Trophoblast cell (in vitro differentiated cells and primary cell): ENCODE measurements at regions not wholly inside any gene's neighbourhood (a gene's known extent, or its start where the extent isn't known, plus 50 kb on each side); places are given as distances from the start of the nearest gene placed in this dataset.
A peak's percentile ranks its signal among the peaks of the same experiment; 100 is the strongest.

Experiments
- DNase-seq, 2 donors: peaks; one replicate each; pipeline ENCODE4 v3.0.0-alpha.2; 2016
- H2AFZ ChIP-seq: 2 replicates; pipeline ENCODE4 v1.6.1; 2013; ENCODE audit warnings: low read length, moderate library complexity, mild to moderate bottlenecking; ENCODE audit not compliant: insufficient read depth, poor library complexity
- H2AK5ac ChIP-seq: 2 replicates; pipeline ENCODE4 v1.6.1; 2013; ENCODE audit warnings: mild to moderate bottlenecking, low read length
- H2BK120ac ChIP-seq: 2 replicates; pipeline ENCODE4 v1.6.1; 2013; ENCODE audit warnings: low read length, mild to moderate bottlenecking, moderate library complexity; ENCODE audit not compliant: insufficient read depth, poor library complexity
- H2BK12ac ChIP-seq: 2 replicates; pipeline ENCODE4 v1.6.1; 2013; ENCODE audit warnings: mild to moderate bottlenecking, low read length, moderate library complexity
- H2BK5ac ChIP-seq: 2 replicates; pipeline ENCODE4 v1.6.1; 2013; ENCODE audit warnings: low read length, low read depth, moderate library complexity, mild to moderate bottlenecking; ENCODE audit not compliant: poor library complexity
- H3K14ac ChIP-seq: 2 replicates; pipeline ENCODE4 v1.6.1; 2013; ENCODE audit warnings: mild to moderate bottlenecking, low read length
- H3K18ac ChIP-seq: 2 replicates; pipeline ENCODE4 v1.6.1; 2013; ENCODE audit warnings: mild to moderate bottlenecking, low read length
- H3K23ac ChIP-seq: 2 replicates; pipeline ENCODE4 v1.6.1; 2013; ENCODE audit warnings: low read length
- H3K27ac ChIP-seq: 2 replicates; pipeline ENCODE4 v1.5.1; 2013; ENCODE audit warnings: low read depth, mild to moderate bottlenecking, inconsistent platforms, low read length, moderate library complexity
- H3K27me3 ChIP-seq: 2 replicates; pipeline ENCODE4 v1.6.1; 2013; ENCODE audit warnings: inconsistent platforms, mild to moderate bottlenecking, low read length, moderate library complexity; ENCODE audit not compliant: insufficient read depth
- H3K36me3 ChIP-seq, 2 experiments: 1 replicate in 1 of 2; 2 replicates in 1 of 2; pipeline ENCODE4 v1.6.1; 2013; ENCODE audit warnings: low read length in 2 of 2, mild to moderate bottlenecking in 2 of 2, moderate library complexity in 1 of 2; ENCODE audit not compliant: insufficient read depth in 2 of 2, control insufficient read depth in 1 of 2
- H3K4ac ChIP-seq: 2 replicates; pipeline ENCODE4 v1.6.1; 2013; ENCODE audit warnings: low read depth, mild to moderate bottlenecking, low read length, moderate library complexity
- H3K4me1 ChIP-seq, 2 experiments: 1 replicate in 1 of 2; 2 replicates in 1 of 2; pipeline ENCODE4 v1.6.1; 2013; ENCODE audit warnings: low read length in 2 of 2, mild to moderate bottlenecking in 2 of 2, moderate library complexity in 1 of 2; ENCODE audit not compliant: insufficient read depth in 2 of 2, control insufficient read depth in 1 of 2
- H3K4me2 ChIP-seq: 2 replicates; pipeline ENCODE4 v1.6.1; 2013; ENCODE audit warnings: inconsistent platforms, mild to moderate bottlenecking, low read length, moderate library complexity
- H3K4me3 ChIP-seq: 2 replicates; pipeline ENCODE4 v1.5.1; 2013; ENCODE audit warnings: mild to moderate bottlenecking, low read depth, low read length, inconsistent platforms
- H3K79me1 ChIP-seq: one replicate; pipeline ENCODE4 v1.6.1; 2013; ENCODE audit warnings: low read length
- H3K79me2 ChIP-seq: 2 replicates; pipeline ENCODE4 v1.6.1; 2013; ENCODE audit warnings: low read length, mild to moderate bottlenecking; ENCODE audit not compliant: control insufficient read depth, insufficient read depth, poor library complexity
- H3K9ac ChIP-seq: 2 replicates; pipeline ENCODE4 v1.6.1; 2013; ENCODE audit warnings: mild to moderate bottlenecking, low read length
- H3K9me3 ChIP-seq: 2 replicates; pipeline ENCODE4 v1.6.1; 2013; ENCODE audit warnings: low read depth, mild to moderate bottlenecking, control low read depth, inconsistent platforms, low read length; ENCODE audit not compliant: insufficient read depth
- H4K12ac ChIP-seq: 2 replicates; pipeline ENCODE4 v1.6.1; 2013; ENCODE audit warnings: low read depth, mild to moderate bottlenecking, low read length, moderate library complexity
- H4K8ac ChIP-seq: 2 replicates; pipeline ENCODE4 v1.6.1; 2013; ENCODE audit warnings: low read depth, mild to moderate bottlenecking, low read length, moderate library complexity
- H4K91ac ChIP-seq: one replicate; pipeline ENCODE4 v1.6.1; 2013; ENCODE audit warnings: low read depth, mild to moderate bottlenecking, low read length, moderate library complexity
- WGBS: extraction: QIAGEN DNeasy Blood & Tissue Kit; methylation state at CpG from one replicate; pipeline ENCODE4 v1.1.7; 2013; ENCODE audit warnings: missing lambda C conversion rate; ENCODE audit not compliant: insufficient read length, insufficient coverage; ENCODE audit errors: extremely low coverage; 5-methylcytosine and 5-hydroxymethylcytosine counted together

GRCh38 chr4:137923494-137923893 lies 318.7 kb downstream of the SLC7A11 start:
- H4K91ac ChIP-seq: no peak overlapping the region
- H3K4me2 ChIP-seq: no peak overlapping the region
- H3K14ac ChIP-seq: no peak overlapping the region
- H4K12ac ChIP-seq: no peak overlapping the region
- H2BK5ac ChIP-seq: no peak overlapping the region
- H3K4me3 ChIP-seq: no peak overlapping the region
- H2BK120ac ChIP-seq: no peak overlapping the region
- H4K8ac ChIP-seq: no peak overlapping the region
- H3K79me2 ChIP-seq: no peaks in the 10 kb centered on the region
- H3K9me3 ChIP-seq: no peaks in the 10 kb centered on the region
- H3K23ac ChIP-seq: no peak overlapping the region
- H2AFZ ChIP-seq: no peak overlapping the region
- no peaks in the 10 kb centered on the region for H3K36me3 ChIP-seq
- DNase-seq: no peak
- no peak overlapping the region for H2AK5ac ChIP-seq
- no peak overlapping the region for H2BK12ac ChIP-seq
- H3K9ac ChIP-seq: no peak overlapping the region
- H3K4me1 ChIP-seq: no peaks in the 10 kb centered on the region
- no peaks in the 10 kb centered on the region for H3K27me3 ChIP-seq
- no peak overlapping the region for H3K4ac ChIP-seq
- no CpG with 5 or more reads among the region's 3 CpGs for WGBS
- H3K18ac ChIP-seq: no peak overlapping the region
- H3K27ac ChIP-seq: no peak overlapping the region
- H3K79me1 ChIP-seq: no peaks in the 10 kb centered on the region

DNA sequence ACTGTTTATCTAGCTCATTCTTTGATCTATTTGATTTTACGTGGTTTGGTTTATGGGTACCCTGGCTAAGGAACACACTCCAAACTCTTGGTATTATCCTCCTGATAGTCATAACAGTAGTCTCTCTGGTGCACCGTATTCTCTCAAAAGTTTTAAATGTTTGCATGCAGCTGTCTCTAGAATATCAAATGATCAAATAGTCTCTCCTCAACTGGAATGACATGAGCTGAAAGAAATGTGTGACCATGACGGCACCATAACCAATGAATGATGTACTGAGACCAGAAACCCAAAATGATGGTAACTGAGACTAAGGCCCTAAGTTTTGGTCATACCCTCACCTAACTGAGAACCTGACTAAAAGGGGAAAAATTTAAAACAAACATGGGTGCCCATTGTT lies 319.4 kb downstream of the SLC7A11 start:
- Histone ChIP-seq H4K8ac (no peak overlapping the region), H3K4me1 (no peaks in the 10 kb centered on the region), H3K14ac (no peak overlapping the region), H2BK120ac (no peak overlapping the region), H2BK12ac (no peak overlapping the region), H3K4me3 (no peak overlapping the region), H4K91ac (no peak overlapping the region), H2BK5ac (no peak overlapping the region), H2AFZ (no peak overlapping the region), H3K79me1 (no peaks in the 10 kb centered on the region), H3K18ac (no peak overlapping the region), H3K27ac (no peak overlapping the region), H3K23ac (no peak overlapping the region), H3K27me3 (no peaks in the 10 kb centered on the region), H2AK5ac (no peak overlapping the region), H4K12ac (no peak overlapping the region), H3K9ac (no peak overlapping the region), H3K4me2 (no peak overlapping the region), H3K9me3 (no peaks in the 10 kb centered on the region), H3K36me3 (no peaks in the 10 kb centered on the region), H3K4ac (no peak overlapping the region), H3K79me2 (no peaks in the 10 kb centered on the region)
- no CpG with 5 or more reads among the region's 3 CpGs for WGBS
- peak in 1 of 2 donors; percentile 48 for DNase-seq

DNA sequence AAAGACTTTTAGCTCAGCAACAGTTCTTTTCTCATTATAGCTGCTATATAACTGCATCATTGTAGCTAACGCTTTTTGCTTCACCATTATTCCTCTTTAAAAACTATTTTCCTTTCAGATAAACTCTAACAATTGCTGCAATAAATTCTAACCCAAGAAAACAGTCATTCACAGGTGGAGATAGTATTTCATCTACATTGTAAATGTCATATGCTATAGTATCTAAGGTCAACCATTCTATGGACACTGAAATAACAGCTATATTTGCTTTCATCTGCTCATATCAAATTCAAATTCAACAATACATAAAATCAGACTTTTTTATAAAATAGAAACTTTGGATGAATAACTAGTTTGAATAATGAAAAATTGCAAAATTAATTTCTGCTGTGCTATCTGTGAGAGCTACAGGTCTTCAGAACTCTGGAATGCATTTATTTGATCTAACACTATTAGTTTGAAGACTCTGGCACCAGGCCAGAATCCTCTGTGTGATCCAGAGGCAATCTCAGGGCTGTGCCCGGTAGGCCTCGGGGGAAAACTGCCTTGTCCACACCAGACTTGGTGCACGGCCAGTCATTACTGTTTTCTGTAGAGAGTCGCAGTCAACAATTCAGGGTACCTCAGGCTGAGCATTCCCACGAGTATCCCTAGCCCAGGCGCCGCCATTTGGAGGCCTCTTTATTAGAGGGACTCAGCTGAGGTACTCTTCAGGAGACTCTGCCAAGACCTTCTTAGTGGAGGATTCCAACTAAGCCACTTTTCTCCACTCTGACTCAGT lies 332.4 kb downstream of the SLC7A11 start:
- DNase-seq: no peak
- Histone ChIP-seq H2BK120ac (no peak overlapping the region), H2AK5ac (no peak overlapping the region), H3K4me1 (no peaks in the 10 kb centered on the region), H4K12ac (no peak overlapping the region), H3K9ac (no peak overlapping the region), H3K36me3 (no peaks in the 10 kb centered on the region), H3K18ac (no peak overlapping the region), H2BK12ac (no peak overlapping the region), H3K27me3 (no peaks in the 10 kb centered on the region), H4K8ac (no peak overlapping the region), H3K9me3 (no peaks in the 10 kb centered on the region), H4K91ac (no peak overlapping the region), H3K14ac (no peak overlapping the region), H3K79me1 (no peaks in the 10 kb centered on the region), H3K4me2 (no peak overlapping the region), H3K23ac (no peak overlapping the region), H2BK5ac (no peak overlapping the region), H3K79me2 (no peaks in the 10 kb centered on the region), H3K4me3 (no peak overlapping the region), H3K4ac (no peak overlapping the region), H3K27ac (no peak overlapping the region), H2AFZ (no peak overlapping the region)
- WGBS: no CpG with 5 or more reads among the region's 8 CpGs

- no peaks in the 10 kb centered on the region for H3K27me3 ChIP-seq
- H2BK120ac ChIP-seq: no peak overlapping the region
- H3K9ac ChIP-seq: no peak overlapping the region
- H3K4me1 ChIP-seq: no peaks in the 10 kb centered on the region
- H3K9me3 ChIP-seq: no peaks in the 10 kb centered on the region
- H3K18ac ChIP-seq: no peak overlapping the region
- no peak overlapping the region for H3K27ac ChIP-seq
- H3K4ac ChIP-seq: no peak overlapping the region
- H3K36me3 ChIP-seq: no peaks in the 10 kb centered on the region
- H3K4me3 ChIP-seq: no peak overlapping the region
- H4K12ac ChIP-seq: no peak overlapping the region
- no peaks in the 10 kb centered on the region for H3K79me2 ChIP-seq
- H2AFZ ChIP-seq: no peak overlapping the region
- H2BK5ac ChIP-seq: no peak overlapping the region
- H4K91ac ChIP-seq: no peak overlapping the region
- no peak overlapping the region for H4K8ac ChIP-seq
- peak; percentile 38 to 68 for DNase-seq
- H3K79me1 ChIP-seq: no peaks in the 10 kb centered on the region
- H3K23ac ChIP-seq: no peak overlapping the region
- no peak overlapping the region for H3K4me2 ChIP-seq
- H2BK12ac ChIP-seq: no peak overlapping the region
- no peak overlapping the region for H2AK5ac ChIP-seq
- H3K14ac ChIP-seq: no peak overlapping the region
- no CpG with 5 or more reads among the region's 4 CpGs for WGBS
Observed at GRCh38 chr4:137905930-137906329, 336.2 kb downstream of the SLC7A11 start.
